ENCODE measurements at regions not wholly inside any gene's neighbourhood (a gene's known extent, or its start where the extent isn't known, plus 50 kb on each side); places are given as distances from the start of the nearest gene placed in this dataset.

DNA sequence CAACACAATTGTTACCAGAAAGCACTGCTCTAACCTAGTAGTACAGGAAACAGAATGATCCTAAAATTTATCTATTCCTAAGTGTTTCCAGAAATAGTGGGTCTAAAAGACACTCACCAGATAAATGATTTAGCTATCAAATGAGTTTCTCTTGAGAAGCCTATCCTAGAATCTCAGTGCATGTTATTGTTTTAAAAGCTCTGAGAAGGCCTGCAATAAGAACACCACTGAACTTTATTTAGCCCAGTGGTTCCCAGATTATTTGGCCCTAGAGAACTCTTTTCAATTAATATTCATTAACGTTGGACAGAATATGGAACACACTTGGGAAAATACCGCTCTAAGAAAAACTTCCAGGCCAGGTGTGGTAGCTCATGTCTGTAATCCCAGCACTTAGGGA lies 220.1 kb upstream of the GHITM start:
- no peak for TF ChIP-seq EZH2 (IDR thresholded peaks at IDR 0.05; ENCODE audit: low read length)
- TF ChIP-seq, protein P1, sequence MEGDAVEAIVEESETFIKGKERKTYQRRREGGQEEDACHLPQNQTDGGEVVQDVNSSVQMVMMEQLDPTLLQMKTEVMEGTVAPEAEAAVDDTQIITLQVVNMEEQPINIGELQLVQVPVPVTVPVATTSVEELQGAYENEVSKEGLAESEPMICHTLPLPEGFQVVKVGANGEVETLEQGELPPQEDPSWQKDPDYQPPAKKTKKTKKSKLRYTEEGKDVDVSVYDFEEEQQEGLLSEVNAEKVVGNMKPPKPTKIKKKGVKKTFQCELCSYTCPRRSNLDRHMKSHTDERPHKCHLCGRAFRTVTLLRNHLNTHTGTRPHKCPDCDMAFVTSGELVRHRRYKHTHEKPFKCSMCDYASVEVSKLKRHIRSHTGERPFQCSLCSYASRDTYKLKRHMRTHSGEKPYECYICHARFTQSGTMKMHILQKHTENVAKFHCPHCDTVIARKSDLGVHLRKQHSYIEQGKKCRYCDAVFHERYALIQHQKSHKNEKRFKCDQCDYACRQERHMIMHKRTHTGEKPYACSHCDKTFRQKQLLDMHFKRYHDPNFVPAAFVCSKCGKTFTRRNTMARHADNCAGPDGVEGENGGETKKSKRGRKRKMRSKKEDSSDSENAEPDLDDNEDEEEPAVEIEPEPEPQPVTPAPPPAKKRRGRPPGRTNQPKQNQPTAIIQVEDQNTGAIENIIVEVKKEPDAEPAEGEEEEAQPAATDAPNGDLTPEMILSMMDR (optimal IDR thresholded peaks at IDR 0.05 in 1 of 3, IDR thresholded peaks at IDR 0.05 in 1 of 3, conservative IDR thresholded peaks at IDR 0.05 in 1 of 3; ENCODE audit: extremely low read depth in 1 of 3, insufficient read depth in 2 of 3, low read length in 3 of 3), result no peak

Measured in keratinocyte (primary cell).